Gastroesophageal sphincter (tissue), 4 donors: ENCODE measurements at regions not wholly inside any gene's neighbourhood (a gene's known extent, or its start where the extent isn't known, plus 50 kb on each side); places are given as distances from the start of the nearest gene placed in this dataset.
"Not testable (repeated sequence)": the region's sequence is repeated elsewhere in the genome, so short reads cannot be mapped to it uniquely, and the experiment has no call there.

Experiments used
- ATAC-seq: fragments of 150-250 bp; one replicate; pipeline ENCODE4 v1.9.1; 2016; ENCODE audit warnings: mild to moderate bottlenecking, moderate library complexity
- H3K27ac ChIP-seq, 4 donors: fragments of 200-600 bp; sonication (generic) in 3 of 4; 1 replicate in 3 of 4; 2 replicates in 1 of 4; pipeline ENCODE4 v1.5.1; 2016 to 2019
- H3K27me3 ChIP-seq: fragments of 200-600 bp; sonication (generic); one replicate; pipeline ENCODE4 v1.5.1; 2019
- H3K36me3 ChIP-seq, 2 donors: fragments of 200-600 bp; sonication (generic); one replicate each; pipeline ENCODE4 v1.5.1; 2019; ENCODE audit warnings: control low read depth in 1 of 2
- H3K4me1 ChIP-seq, 3 donors: fragments of 200-600 bp; sonication (generic); 1 replicate in 2 of 3; 2 replicates in 1 of 3; pipeline ENCODE4 v1.5.1; 2016 to 2019; ENCODE audit warnings: control low read depth in 2 of 3
- H3K4me3 ChIP-seq, 2 donors: fragments of 200-600 bp; sonication (generic); one replicate each; pipeline ENCODE4 v1.5.1; 2019; ENCODE audit warnings: mild to moderate bottlenecking in 1 of 2, moderate library complexity in 1 of 2
- H3K9me3 ChIP-seq, 3 donors: fragments of 200-600 bp; sonication (generic); one replicate each; pipeline ENCODE4 v1.5.1; 2017 to 2019; ENCODE audit warnings: control low read depth in 2 of 3
- CTCF ChIP-seq, 4 experiments: fragments of 200-600 bp in 2 of 4; fragments of 450-650 bp in 2 of 4; sonication (generic) in 1 of 4; IDR thresholded peaks; one replicate each; pipeline ENCODE4 v1.5.1; 2017 to 2019; ENCODE audit warnings: antibody characterized with exemption in 4 of 4, mild to moderate bottlenecking in 2 of 4, moderate library complexity in 2 of 4
- EP300 ChIP-seq: sonication (generic); formaldehyde crosslinking; IDR thresholded peaks from one replicate; pipeline ENCODE4 v1.6.1; 2017; ENCODE audit warnings: antibody characterized with exemption, mild to moderate bottlenecking
- POLR2A ChIP-seq, 2 donors: fragments of 450-650 bp; IDR thresholded peaks; one replicate each; pipeline ENCODE4 v1.6.1; 2017; ENCODE audit warnings: antibody characterized with exemption in 2 of 2, mild to moderate bottlenecking in 2 of 2, moderate library complexity in 1 of 2
- POLR2AphosphoS5 ChIP-seq: sonication (generic); formaldehyde crosslinking; IDR thresholded peaks from one replicate; pipeline ENCODE4 v1.6.1; 2017; ENCODE audit warnings: antibody characterized with exemption
- WGBS, 2 donors: methylation state at CpG; one replicate each; pipeline ENCODE4 v1.1.5; 2018; ENCODE audit warnings: low coverage in 1 of 2; 5-methylcytosine and 5-hydroxymethylcytosine counted together

- ATAC-seq, result no peak
These were observed 153.6 kb upstream of the TNRC6C start for GRCh38 chr17:77804796-77805426.

GRCh38 chr17:77805970-77806369 is 152.5 kb upstream of the TNRC6C start:
- not testable (repeated sequence) for H3K9me3 ChIP-seq, H3K27me3 ChIP-seq, H3K27ac ChIP-seq, H3K36me3 ChIP-seq, H3K4me3 ChIP-seq, ATAC-seq
- H3K4me1 ChIP-seq, result peaks cover 2 to 49% (median 24%) of the 10 kb centered on the region in 3 donors
- 96 to 100% methylated on average over 1 to 4 of the region's 6 CpGs for WGBS, 2 donors

More at GRCh38 chr17:77804796-77805426, 153.6 kb upstream of the TNRC6C start:
- H3K36me3 ChIP-seq, result no peaks in the 10 kb centered on the region
- no peak for TF ChIP-seq CTCF (IDR thresholded peaks at IDR 0.05)
- TF ChIP-seq EP300, result no peak
- TF ChIP-seq POLR2AphosphoS5, result no peak
- TF ChIP-seq POLR2A (IDR thresholded peaks at IDR 0.05), result no peak
- no peaks in the 10 kb centered on the region for H3K27me3 ChIP-seq
- 93% methylated on average over 12 of the region's 21 CpGs; no CpG with 5 or more reads in 1 of the 2 donors for WGBS, 2 donors
- H3K4me3 ChIP-seq, result no peak overlapping the region
- no peaks in the 10 kb centered on the region for H3K9me3 ChIP-seq
- H3K4me1 ChIP-seq, result peaks cover 0 to 44% (median 14%) of the 10 kb centered on the region in 3 donors
- H3K27ac ChIP-seq, result no peak overlapping the region

GRCh38 chr17:77807051-77807745 is 151.3 kb upstream of the TNRC6C start:
- no peak for ATAC-seq
- TF ChIP-seq POLR2A (IDR thresholded peaks at IDR 0.05) (no peak), CTCF (IDR thresholded peaks at IDR 0.05) (no peak), POLR2AphosphoS5 (no peak), EP300 (no peak)
- Histone ChIP-seq H3K9me3 (no peaks in the 10 kb centered on the region), H3K4me3 (no peak overlapping the region), H3K4me1 (peaks cover 4 to 49% (median 29%) of the 10 kb centered on the region in 3 donors), H3K27me3 (no peaks in the 10 kb centered on the region), H3K36me3 (no peaks in the 10 kb centered on the region), H3K27ac (no peak overlapping the region)
- WGBS, 2 donors, result 88 to 100% methylated on average over 4 to 9 of the region's 12 CpGs

- ATAC-seq, result no peak
- H3K4me3 ChIP-seq, result no peak overlapping the region
- no peaks in the 10 kb centered on the region for H3K27me3 ChIP-seq
- WGBS, 2 donors, result 85 to 94% methylated on average over 3 to 7 of the region's 7 CpGs
- H3K36me3 ChIP-seq, result no peaks in the 10 kb centered on the region
- no peak for TF ChIP-seq CTCF (IDR thresholded peaks at IDR 0.05)
- no peak for TF ChIP-seq EP300
- no peak for TF ChIP-seq POLR2AphosphoS5
- no peak for TF ChIP-seq POLR2A (IDR thresholded peaks at IDR 0.05)
- no peaks in the 10 kb centered on the region for H3K9me3 ChIP-seq
- peaks cover 4 to 42% (median 22%) of the 10 kb centered on the region in 3 donors for H3K4me1 ChIP-seq
- H3K27ac ChIP-seq, result no peak overlapping the region
These were observed 150.6 kb upstream of the TNRC6C start for GRCh38 chr17:77807746-77808441.

GRCh38 chr17:77808686-77809425 is 149.6 kb upstream of the TNRC6C start:
- Histone ChIP-seq H3K27ac (no peak overlapping the region), H3K4me1 (peaks cover 4 to 32% (median 17%) of the 10 kb centered on the region in 3 donors), H3K27me3 (no peaks in the 10 kb centered on the region), H3K4me3 (no peak overlapping the region), H3K9me3 (no peaks in the 10 kb centered on the region), H3K36me3 (no peaks in the 10 kb centered on the region)
- no peak for ATAC-seq
- TF ChIP-seq EP300 (no peak), POLR2AphosphoS5 (no peak), CTCF (IDR thresholded peaks at IDR 0.05) (no peak), POLR2A (IDR thresholded peaks at IDR 0.05) (no peak)
- WGBS, 2 donors, result 80 to 96% methylated on average over 3 to 7 of the region's 10 CpGs
